ENCODE measurements at regions not wholly inside any gene's neighbourhood (a gene's known extent, or its start where the extent isn't known, plus 50 kb on each side); places are given as distances from the start of the nearest gene placed in this dataset.

GRCh38 chr5:154674029-154674428 lies 81.1 kb upstream of the LARP1 start:
- H4K91ac ChIP-seq (replicated peaks; ENCODE audit: insufficient read length, low read length), result no peak overlapping the region
- H2BK15ac ChIP-seq (ENCODE audit: low read length), result no peak overlapping the region; the same call in 1 of the 2 replicates
- no peak overlapping the region for H3K27ac ChIP-seq (ENCODE audit: low read depth, low read length)
- H3K18ac ChIP-seq (ENCODE audit: extremely low read depth, low read length), result no peak overlapping the region
- H2AK5ac ChIP-seq (ENCODE audit: low read depth, low read length), result no peak overlapping the region
- WGBS, 2 experiments (ENCODE audit: extremely low coverage in 1 of 2, insufficient coverage in 1 of 2, insufficient read length in 1 of 2, insufficient replicate concordance in 2 of 2, low coverage in 1 of 2, low lambda C conversion rate in 2 of 2, missing lambda C conversion rate in 1 of 2), result 94% methylated on average over 2 of the region's 2 CpGs; no CpG with 5 or more reads in 1 of the 2 experiments
- no peak overlapping the region for H3K56ac ChIP-seq (replicated peaks; ENCODE audit: insufficient read length, low read depth, low read length)
- H4K8ac ChIP-seq (ENCODE audit: extremely low read depth, insufficient read depth, low read length), result no peak overlapping the region
- H2AFZ ChIP-seq (ENCODE audit: low read length), result no peak overlapping the region
- no peak overlapping the region for H2BK12ac ChIP-seq (ENCODE audit: low read depth, low read length)
- no peaks in the 10 kb centered on the region for H3K23me2 ChIP-seq (ENCODE audit: low read depth, low read length)
- no peaks in the 10 kb centered on the region for H3K27me3 ChIP-seq (replicated peaks in 1 of 4; ENCODE audit: control insufficient read depth in 3 of 4, extremely low read depth in 1 of 4, insufficient read depth in 3 of 4, low read length in 3 of 4)
- H4K20me1 ChIP-seq (replicated peaks in 1 of 2; ENCODE audit: control insufficient read depth in 1 of 2, insufficient read depth in 2 of 2, low read length in 2 of 2), result no peaks in the 10 kb centered on the region
- no peaks in the 10 kb centered on the region for H3K36me3 ChIP-seq (ENCODE audit: control insufficient read depth in 2 of 4, insufficient read depth in 4 of 4, low read length in 3 of 4)
- no peak for DNase-seq (ENCODE audit: low read depth in 1 of 2, low spot score in 2 of 2)
- H3K23ac ChIP-seq (ENCODE audit: insufficient read length), result no peak overlapping the region
- no peak overlapping the region for H4K5ac ChIP-seq (ENCODE audit: insufficient read length, low read depth, low read length)
- ChIA-PET POLR2A (ENCODE audit: partially characterized antibody) (interaction anchor here (0.6 to 1.1 kb wide), 4 partner anchors 90 to 186 kb away, joined by 3 to 4 read pairs (median 3); no protein-coding TSS in a partner anchor), CTCF (ENCODE audit: partially characterized antibody) (interaction anchor here (1.0 to 1.3 kb wide), 4 partner anchors 8 to 121 kb away, joined by 3 to 5 read pairs (median 4); no protein-coding TSS in a partner anchor)
- no peaks in the 10 kb centered on the region for H3K79me1 ChIP-seq (ENCODE audit: low read depth, low read length)
- H2BK120ac ChIP-seq (replicated peaks; ENCODE audit: low read depth, low read length), result no peak overlapping the region
- H3K4me3 ChIP-seq (ENCODE audit: extremely low read depth in 1 of 4, insufficient read depth in 2 of 4, low read depth in 3 of 4, low read length in 4 of 4), result no peak overlapping the region
- H3K79me2 ChIP-seq (ENCODE audit: control insufficient read depth in 1 of 2, insufficient read depth in 2 of 2, low read length in 2 of 2), result no peaks in the 10 kb centered on the region
- no peak overlapping the region for H2BK20ac ChIP-seq (ENCODE audit: low read length)
- no peak overlapping the region for H2BK5ac ChIP-seq (ENCODE audit: low read depth, low read length)
- no peak overlapping the region for H3K14ac ChIP-seq (ENCODE audit: insufficient read length)
- no peaks in the 10 kb centered on the region for H3K9me3 ChIP-seq (ENCODE audit: insufficient read depth in 2 of 2, low read depth in 1 of 2, low read length in 1 of 2)
- H3K4me2 ChIP-seq (ENCODE audit: insufficient read depth in 1 of 2, low read depth in 2 of 2, low read length in 2 of 2), result no peak overlapping the region
- no peak overlapping the region for H3K4ac ChIP-seq (replicated peaks; ENCODE audit: insufficient read length, low read depth, low read length)
- no peak overlapping the region for H3K9ac ChIP-seq (replicated peaks in 1 of 4; ENCODE audit: extremely low read depth in 1 of 4, low read depth in 3 of 4, low read length in 3 of 4)
- no peak for FAIRE-seq
- no peaks in the 10 kb centered on the region for H3K4me1 ChIP-seq (replicated peaks in 1 of 4; ENCODE audit: control insufficient read depth in 3 of 4, insufficient read depth in 4 of 4, low read length in 3 of 4)
- TF ChIP-seq SP4 (IDR thresholded peaks at IDR 0.05; ENCODE audit: low read length), result no peak
- no peak for TF ChIP-seq RAD21 (IDR thresholded peaks at IDR 0.05 in 1 of 2, conservative IDR thresholded peaks at IDR 0.05 in 1 of 2; ENCODE audit: low read depth in 2 of 2, low read length in 2 of 2)
- no peak for TF ChIP-seq CHD2 (IDR thresholded peaks at IDR 0.05; ENCODE audit: low read length)
- TF ChIP-seq, protein P1, sequence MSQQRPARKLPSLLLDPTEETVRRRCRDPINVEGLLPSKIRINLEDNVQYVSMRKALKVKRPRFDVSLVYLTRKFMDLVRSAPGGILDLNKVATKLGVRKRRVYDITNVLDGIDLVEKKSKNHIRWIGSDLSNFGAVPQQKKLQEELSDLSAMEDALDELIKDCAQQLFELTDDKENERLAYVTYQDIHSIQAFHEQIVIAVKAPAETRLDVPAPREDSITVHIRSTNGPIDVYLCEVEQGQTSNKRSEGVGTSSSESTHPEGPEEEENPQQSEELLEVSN (IDR thresholded peaks at IDR 0.05), result no peak
- no peak for TF ChIP-seq TAF1 (IDR thresholded peaks at IDR 0.05; ENCODE audit: low read depth, low read length)
- TF ChIP-seq SIN3A (conservative IDR thresholded peaks at IDR 0.05 in 1 of 2, IDR thresholded peaks at IDR 0.05 in 1 of 2; ENCODE audit: low read depth in 1 of 2, low read length in 2 of 2), result no peak
- no peak for TF ChIP-seq KDM4A (IDR thresholded peaks at IDR 0.05; ENCODE audit: low read depth, low read length, severe bottlenecking)
- no peak for TF ChIP-seq GTF2F1 (IDR thresholded peaks at IDR 0.05; ENCODE audit: borderline replicate concordance, low read depth, low read length)
- no peak for TF ChIP-seq SIRT6 (IDR thresholded peaks at IDR 0.05; ENCODE audit: low read length)
- TF ChIP-seq SP2 (IDR thresholded peaks at IDR 0.05; ENCODE audit: low read length), result no peak
- TF ChIP-seq POLR2A (IDR thresholded peaks at IDR 0.05; ENCODE audit: control extremely low read depth in 1 of 2, low read depth in 2 of 2, low read length in 2 of 2), result no peak
- TF ChIP-seq EP300 (IDR thresholded peaks at IDR 0.05; ENCODE audit: borderline replicate concordance in 1 of 2, low read depth in 2 of 2, low read length in 2 of 2), result no peak
- no peak for TF ChIP-seq NRF1 (IDR thresholded peaks at IDR 0.05; ENCODE audit: low read depth, low read length)
- TF ChIP-seq YY1 (IDR thresholded peaks at IDR 0.05; ENCODE audit: low read depth, low read length), result no peak
- TF ChIP-seq GABPA (IDR thresholded peaks at IDR 0.05; ENCODE audit: borderline replicate concordance, insufficient read depth, low read length), result no peak
